Osteoblast (primary cell): ENCODE measurements at regions not wholly inside any gene's neighbourhood (a gene's known extent, or its start where the extent isn't known, plus 50 kb on each side); places are given as distances from the start of the nearest gene placed in this dataset.

Experiments used
- DNase-seq: peaks from one replicate; pipeline ENCODE4 v3.0.0; 2011; ENCODE audit warnings: low spot score, mixed read lengths; ENCODE audit not compliant: insufficient read length; ENCODE audit errors: missing footprints
- H2AFZ ChIP-seq: 2 replicates; pipeline ENCODE4 v1.6.0; 2011; ENCODE audit warnings: mild to moderate bottlenecking, low read length
- H3K27ac ChIP-seq: 2 replicates; pipeline ENCODE4 v1.5.1; 2011; ENCODE audit warnings: mild to moderate bottlenecking, low read depth, low read length, moderate library complexity
- H3K27me3 ChIP-seq: 2 replicates; pipeline ENCODE4 v1.6.0; 2012; ENCODE audit warnings: mild to moderate bottlenecking, control low read depth, inconsistent platforms, low read length, moderate library complexity; ENCODE audit not compliant: insufficient read depth
- H3K36me3 ChIP-seq: 2 replicates; pipeline ENCODE4 v1.5.1; 2011; ENCODE audit warnings: mild to moderate bottlenecking, low read length, control low read depth, moderate library complexity; ENCODE audit not compliant: insufficient read depth
- H3K4me1 ChIP-seq: 2 replicates; pipeline ENCODE4 v1.5.1; 2011; ENCODE audit warnings: mild to moderate bottlenecking, low read length, control low read depth, moderate library complexity; ENCODE audit not compliant: insufficient read depth
- H3K4me2 ChIP-seq: 2 replicates; pipeline ENCODE4 v1.6.0; 2011; ENCODE audit warnings: mild to moderate bottlenecking, low read length; ENCODE audit not compliant: insufficient read depth
- H3K4me3 ChIP-seq: fragments of 200-600 bp; sonication (generic); 3 replicates; pipeline ENCODE4 v1.5.1; 2012; ENCODE audit warnings: mild to moderate bottlenecking, low read length, inconsistent platforms; ENCODE audit not compliant: insufficient read depth
- H3K79me2 ChIP-seq: 2 replicates; pipeline ENCODE4 v1.6.0; 2012; ENCODE audit warnings: mild to moderate bottlenecking, low read length, control low read depth, inconsistent platforms; ENCODE audit not compliant: insufficient read depth
- H3K9me3 ChIP-seq: 2 replicates; pipeline ENCODE4 v1.5.1; 2011; ENCODE audit warnings: low read depth, low read length, control low read depth
- H4K20me1 ChIP-seq: 2 replicates; pipeline ENCODE4 v1.6.0; 2012; ENCODE audit warnings: mild to moderate bottlenecking, low read length, control low read depth; ENCODE audit not compliant: insufficient read depth
- CTCF ChIP-seq: IDR thresholded peaks from 2 replicates; pipeline ENCODE4 v1.5.1; 2011; ENCODE audit warnings: mild to moderate bottlenecking, low read depth, low read length, moderate library complexity; ENCODE audit errors: extremely low read depth

GRCh38 chr22:33117821-33118220, 59.6 kb upstream of the SYN3 start:
- Histone ChIP-seq H3K79me2 (no peaks in the 10 kb centered on the region), H3K4me2 (no peak overlapping the region), H3K27me3 (no peaks in the 10 kb centered on the region), H4K20me1 (no peaks in the 10 kb centered on the region), H2AFZ (no peak overlapping the region), H3K9me3 (peaks cover 2% of the 10 kb centered on the region), H3K27ac (no peak overlapping the region), H3K4me3 (no peak overlapping the region), H3K4me1 (no peaks in the 10 kb centered on the region), H3K36me3 (no peaks in the 10 kb centered on the region)
- no peak for TF ChIP-seq CTCF
- no peak for DNase-seq

GRCh38 chr22:33116841-33117547, 58.8 kb upstream of the SYN3 start:
- Histone ChIP-seq H3K27me3 (no peaks in the 10 kb centered on the region), H3K4me2 (no peak overlapping the region), H3K4me3 (no peak overlapping the region), H3K27ac (no peak overlapping the region), H3K9me3 (peaks cover 2% of the 10 kb centered on the region), H3K4me1 (no peaks in the 10 kb centered on the region), H3K79me2 (no peaks in the 10 kb centered on the region), H3K36me3 (no peaks in the 10 kb centered on the region), H2AFZ (no peak overlapping the region), H4K20me1 (no peaks in the 10 kb centered on the region)
- TF ChIP-seq CTCF = no peak
- no peak for DNase-seq

GRCh38 chr22:33114565-33114964, 56.4 kb upstream of the SYN3 start:
- H3K36me3 ChIP-seq = no peaks in the 10 kb centered on the region
- H3K27ac ChIP-seq = no peak overlapping the region
- no peak for TF ChIP-seq CTCF
- no peaks in the 10 kb centered on the region for H3K4me1 ChIP-seq
- H3K4me2 ChIP-seq = no peak overlapping the region
- H3K27me3 ChIP-seq = no peaks in the 10 kb centered on the region
- no peak overlapping the region for H3K4me3 ChIP-seq
- H3K79me2 ChIP-seq = no peaks in the 10 kb centered on the region
- no peaks in the 10 kb centered on the region for H3K9me3 ChIP-seq
- no peak overlapping the region for H2AFZ ChIP-seq
- no peak for DNase-seq
- H4K20me1 ChIP-seq = no peaks in the 10 kb centered on the region

GRCh38 chr22:33112580-33112979, 54.4 kb upstream of the SYN3 start:
- H3K79me2 ChIP-seq = no peaks in the 10 kb centered on the region
- H3K27ac ChIP-seq = no peak overlapping the region
- no peaks in the 10 kb centered on the region for H3K36me3 ChIP-seq
- DNase-seq = no peak
- H3K27me3 ChIP-seq = no peaks in the 10 kb centered on the region
- no peak overlapping the region for H3K4me3 ChIP-seq
- no peaks in the 10 kb centered on the region for H3K9me3 ChIP-seq
- no peak overlapping the region for H3K4me2 ChIP-seq
- H4K20me1 ChIP-seq = no peaks in the 10 kb centered on the region
- no peak for TF ChIP-seq CTCF
- H2AFZ ChIP-seq = no peak overlapping the region
- no peaks in the 10 kb centered on the region for H3K4me1 ChIP-seq
